H1 (cell line): ENCODE measurements at regions not wholly inside any gene's neighbourhood (a gene's known extent, or its start where the extent isn't known, plus 50 kb on each side); places are given as distances from the start of the nearest gene placed in this dataset.

Experiments
- CTCF ChIA-PET: fragments of 300-600 bp; sonication (Branson Sonifier 250); formaldehyde crosslinking; loops from one replicate; lab custom pipeline; 2021; ENCODE audit not compliant: partially characterized antibody; lab: Charles Lee
- POLR2A ChIA-PET: fragments of 300-600 bp; sonication (Branson Sonifier 250); formaldehyde crosslinking; loops from one replicate; lab custom pipeline; 2021; ENCODE audit warnings: inconsistent platforms; ENCODE audit not compliant: partially characterized antibody; lab: Charles Lee
- DNase-seq, 2 experiments: peaks; one replicate each; pipeline versions ENCODE4 v3.0.0 to v3.0.0-alpha.2; 2010 to 2022; ENCODE audit warnings: low spot score in 2 of 2, low read depth in 1 of 2, mixed read lengths in 1 of 2
- FAIRE-seq: peaks from 2 replicates; lab custom pipeline; 2011; peaks lifted over from hg19 to GRCh38; lab: Jason Lieb, UNC
- H2AFZ ChIP-seq: 2 replicates; pipeline ENCODE4 v1.8.1; 2012; ENCODE audit warnings: low read length, inconsistent platforms
- H2AK5ac ChIP-seq: 2 replicates; pipeline ENCODE4 v1.6.1; 2013; ENCODE audit warnings: low read depth, low read length
- H2BK120ac ChIP-seq: replicated peaks from 2 replicates; pipeline ENCODE3; 2013; ENCODE audit warnings: low read depth, low read length, inconsistent platforms
- H2BK12ac ChIP-seq: 2 replicates; pipeline ENCODE4 v1.6.1; 2013; ENCODE audit warnings: low read depth, low read length
- H2BK15ac ChIP-seq: 2 replicates; pipeline ENCODE4 v1.6.1; 2013; ENCODE audit warnings: low read length
- H2BK20ac ChIP-seq: 2 replicates; pipeline ENCODE4 v1.6.1; 2013; ENCODE audit warnings: low read length
- H2BK5ac ChIP-seq: 2 replicates; pipeline ENCODE4 v1.6.1; 2013; ENCODE audit warnings: low read depth, low read length
- H3K14ac ChIP-seq: 2 replicates; pipeline ENCODE4 v1.6.1; 2013; ENCODE audit warnings: inconsistent platforms; ENCODE audit not compliant: insufficient read length
- H3K18ac ChIP-seq: 2 replicates; pipeline ENCODE4 v1.6.1; 2013; ENCODE audit warnings: low read length; ENCODE audit errors: extremely low read depth
- H3K23ac ChIP-seq: 2 replicates; pipeline ENCODE4 v1.6.1; 2013; ENCODE audit warnings: inconsistent platforms; ENCODE audit not compliant: insufficient read length
- H3K23me2 ChIP-seq: 2 replicates; pipeline ENCODE4 v1.6.1; 2013; ENCODE audit warnings: low read depth, low read length
- H3K27ac ChIP-seq: 2 replicates; pipeline ENCODE4 v1.6.1; 2011; ENCODE audit warnings: low read depth, low read length, inconsistent platforms
- H3K27me3 ChIP-seq, 4 experiments: replicated peaks in 1 of 4; 1 replicate in 1 of 4; 2 replicates in 3 of 4; pipeline versions ENCODE4 v1.6.1 to v1.8.1; 2011 to 2013; ENCODE audit warnings: low read length in 3 of 4, mild to moderate bottlenecking in 3 of 4, inconsistent platforms in 2 of 4, mixed read lengths in 2 of 4, moderate library complexity in 1 of 4; ENCODE audit not compliant: control insufficient read depth in 3 of 4, insufficient read depth in 3 of 4; ENCODE audit errors: extremely low read depth in 1 of 4
- H3K36me3 ChIP-seq, 4 experiments: 2 replicates each; pipeline versions ENCODE4 v1.6.1 to v1.8.1; 2011 to 2013; ENCODE audit warnings: mild to moderate bottlenecking in 4 of 4, low read length in 3 of 4, moderate library complexity in 2 of 4, control low read depth in 1 of 4, inconsistent platforms in 1 of 4; ENCODE audit not compliant: insufficient read depth in 4 of 4, control insufficient read depth in 2 of 4
- H3K4ac ChIP-seq: replicated peaks from 2 replicates; pipeline ENCODE3; 2013; ENCODE audit warnings: low read length, low read depth, mixed read lengths, inconsistent platforms; ENCODE audit not compliant: insufficient read length
- H3K4me1 ChIP-seq, 4 experiments: replicated peaks in 1 of 4; 1 replicate in 1 of 4; 2 replicates in 3 of 4; pipeline versions ENCODE4 v1.6.1 to v1.8.1; 2011 to 2013; ENCODE audit warnings: low read length in 3 of 4, inconsistent platforms in 2 of 4, mixed read lengths in 1 of 4; ENCODE audit not compliant: insufficient read depth in 4 of 4, control insufficient read depth in 3 of 4
- H3K4me2 ChIP-seq, 2 experiments: 2 replicates each; pipeline versions ENCODE4 v1.6.1 to v1.8.1; 2011 to 2013; ENCODE audit warnings: low read depth in 2 of 2, low read length in 2 of 2, control low read depth in 1 of 2, inconsistent platforms in 1 of 2, mild to moderate bottlenecking in 1 of 2; ENCODE audit not compliant: insufficient read depth in 1 of 2
- H3K4me3 ChIP-seq, 4 experiments: fragments of 200-600, 300-600 bp in 1 of 4; sonication (generic), shearing (Covaris generic), sonication (Bioruptor Twin) in 1 of 4; 2 replicates each; pipeline versions ENCODE4 v1.5.1 to v1.8.1; 2011 to 2016; ENCODE audit warnings: low read length in 4 of 4, low read depth in 3 of 4, control low read depth in 2 of 4, inconsistent platforms in 2 of 4, mild to moderate bottlenecking in 2 of 4, mixed read lengths in 1 of 4, moderate library complexity in 1 of 4; ENCODE audit not compliant: insufficient read depth in 2 of 4; ENCODE audit errors: extremely low read depth in 1 of 4
- H3K56ac ChIP-seq: replicated peaks from 2 replicates; pipeline ENCODE3; 2013; ENCODE audit warnings: low read depth, mild to moderate bottlenecking, mixed read lengths, low read length, inconsistent platforms; ENCODE audit not compliant: insufficient read length
- H3K79me1 ChIP-seq: 2 replicates; pipeline ENCODE4 v1.6.1; 2013; ENCODE audit warnings: low read depth, low read length, control low read depth
- H3K79me2 ChIP-seq, 2 experiments: 2 replicates each; pipeline versions ENCODE4 v1.6.1 to v1.8.1; 2012 to 2013; ENCODE audit warnings: low read length in 2 of 2, mild to moderate bottlenecking in 2 of 2, inconsistent platforms in 1 of 2; ENCODE audit not compliant: insufficient read depth in 2 of 2, control insufficient read depth in 1 of 2
- H3K9ac ChIP-seq, 4 experiments: replicated peaks in 1 of 4; 1 replicate in 1 of 4; 2 replicates in 3 of 4; pipeline versions ENCODE4 v1.6.1 to v1.8.1; 2011 to 2013; ENCODE audit warnings: low read depth in 3 of 4, low read length in 3 of 4, control low read depth in 2 of 4, mild to moderate bottlenecking in 2 of 4, moderate library complexity in 2 of 4, inconsistent platforms in 1 of 4; ENCODE audit errors: extremely low read depth in 1 of 4
- H3K9me3 ChIP-seq, 2 experiments: 2 replicates each; pipeline versions ENCODE4 v1.6.1 to v1.8.1; 2012 to 2013; ENCODE audit warnings: mild to moderate bottlenecking in 2 of 2, moderate library complexity in 2 of 2, control low read depth in 1 of 2, inconsistent platforms in 1 of 2, low read depth in 1 of 2, low read length in 1 of 2, mixed read lengths in 1 of 2; ENCODE audit not compliant: insufficient read depth in 2 of 2
- H4K20me1 ChIP-seq, 2 experiments: replicated peaks in 1 of 2; 2 replicates each; pipeline versions ENCODE3 to v1.8.1; 2011 to 2013; ENCODE audit warnings: inconsistent platforms in 2 of 2, low read length in 2 of 2, mild to moderate bottlenecking in 1 of 2; ENCODE audit not compliant: insufficient read depth in 2 of 2, control insufficient read depth in 1 of 2
- H4K5ac ChIP-seq: 2 replicates; pipeline ENCODE4 v1.6.1; 2013; ENCODE audit warnings: low read length, low read depth, mixed read lengths, inconsistent platforms; ENCODE audit not compliant: insufficient read length
- H4K8ac ChIP-seq: 2 replicates; pipeline ENCODE4 v1.8.0; 2013; ENCODE audit warnings: mild to moderate bottlenecking, moderate library complexity, low read length, inconsistent platforms; ENCODE audit not compliant: insufficient read depth; ENCODE audit errors: extremely low read depth
- H4K91ac ChIP-seq: replicated peaks from 2 replicates; pipeline ENCODE3; 2013; ENCODE audit warnings: low read length, mixed read lengths, inconsistent platforms; ENCODE audit not compliant: insufficient read length
- BACH1 ChIP-seq: IDR thresholded peaks from 2 replicates; pipeline ENCODE4 v1.6.1; 2012; ENCODE audit warnings: low read length, improper control_type of control experiment
- EP300 ChIP-seq, 2 experiments: IDR thresholded peaks; 1 replicate in 1 of 2; 2 replicates in 1 of 2; pipeline ENCODE4 v1.6.1; 2011 to 2012; ENCODE audit warnings: low read depth in 2 of 2, low read length in 2 of 2, mild to moderate bottlenecking in 2 of 2, borderline replicate concordance in 1 of 2, inconsistent platforms in 1 of 2, moderate library complexity in 1 of 2
- MAFK ChIP-seq: IDR thresholded peaks from 2 replicates; pipeline ENCODE4 v1.6.1; 2012; ENCODE audit warnings: low read depth, mild to moderate bottlenecking, improper control_type of control experiment, low read length
- SP4 ChIP-seq: IDR thresholded peaks from 2 replicates; pipeline ENCODE4 v1.6.1; 2012; ENCODE audit warnings: low read length, inconsistent platforms
- WGBS, 2 experiments: shearing (Covaris generic) in 1 of 2; methylation state at CpG; one replicate each; pipeline versions ENCODE4 v1.1.6 to v1.1.7; 2013 to 2015; ENCODE audit warnings: low lambda C conversion rate in 2 of 2, mixed read lengths in 2 of 2, inconsistent platforms in 1 of 2, low coverage in 1 of 2, missing lambda C conversion rate in 1 of 2; ENCODE audit not compliant: insufficient replicate concordance in 2 of 2, insufficient coverage in 1 of 2, insufficient read length in 1 of 2; ENCODE audit errors: extremely low coverage in 1 of 2, missing lambda C conversion rate in 1 of 2; 5-methylcytosine and 5-hydroxymethylcytosine counted together
- TF ChIP-seq, protein P1 (sequence below): IDR thresholded peaks from 2 replicates; pipeline ENCODE4 v1.6.1; 2012; ENCODE audit warnings: inconsistent platforms

DNA sequence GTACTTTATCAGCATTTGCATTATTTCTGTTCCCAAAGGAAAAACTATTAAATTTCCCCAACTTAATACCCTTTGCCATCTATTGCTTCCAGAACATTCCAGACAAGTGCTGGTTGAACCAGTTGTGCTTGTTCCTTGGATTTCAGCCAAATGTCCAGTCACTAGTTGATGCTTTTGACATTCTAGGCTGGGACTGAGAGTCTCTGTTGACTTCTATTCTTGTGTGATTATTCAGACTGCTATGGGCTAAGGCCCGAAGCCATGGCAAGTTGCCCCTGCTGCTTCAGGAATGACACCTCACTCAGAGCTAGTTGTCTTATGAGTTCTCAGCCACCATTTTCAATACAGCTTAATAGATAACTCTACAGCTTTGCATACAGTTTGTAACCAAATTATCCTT lies 458.1 kb upstream of the ARGLU1 start:
- no peak overlapping the region for H2AK5ac ChIP-seq
- H2AFZ ChIP-seq = no peak overlapping the region
- no peak overlapping the region for H3K4me3 ChIP-seq
- H3K9me3 ChIP-seq = no peaks in the 10 kb centered on the region
- no peaks in the 10 kb centered on the region for H4K20me1 ChIP-seq
- ChIA-PET CTCF (no interaction called here), POLR2A (no interaction called here)
- no peak for FAIRE-seq
- no peaks in the 10 kb centered on the region for H3K79me1 ChIP-seq
- no peaks in the 10 kb centered on the region for H3K27me3 ChIP-seq
- no peak overlapping the region for H3K4ac ChIP-seq
- no peak overlapping the region for H3K27ac ChIP-seq
- no peak overlapping the region for H2BK15ac ChIP-seq
- no peak overlapping the region for H3K9ac ChIP-seq
- no peak overlapping the region for H3K56ac ChIP-seq
- H3K36me3 ChIP-seq = no peaks in the 10 kb centered on the region
- no peak overlapping the region for H2BK120ac ChIP-seq
- DNase-seq = no peak
- no peak overlapping the region for H4K5ac ChIP-seq
- H4K91ac ChIP-seq = no peak overlapping the region
- H3K23me2 ChIP-seq = no peaks in the 10 kb centered on the region
- no peak overlapping the region for H2BK20ac ChIP-seq
- WGBS, 2 experiments = 100% methylated on average over 1 of the region's 1 CpG; no CpG with 5 or more reads in 1 of the 2 experiments
- H4K8ac ChIP-seq = no peak overlapping the region
- no peak overlapping the region for H3K18ac ChIP-seq
- TF ChIP-seq MAFK (no peak), SP4 (no peak), BACH1 (no peak), EP300 (IDR thresholded peaks at IDR 0.05; ENCODE audit: borderline replicate concordance in 1 of 2, low read depth in 2 of 2, low read length in 2 of 2) (no peak)
- TF ChIP-seq, protein P1, sequence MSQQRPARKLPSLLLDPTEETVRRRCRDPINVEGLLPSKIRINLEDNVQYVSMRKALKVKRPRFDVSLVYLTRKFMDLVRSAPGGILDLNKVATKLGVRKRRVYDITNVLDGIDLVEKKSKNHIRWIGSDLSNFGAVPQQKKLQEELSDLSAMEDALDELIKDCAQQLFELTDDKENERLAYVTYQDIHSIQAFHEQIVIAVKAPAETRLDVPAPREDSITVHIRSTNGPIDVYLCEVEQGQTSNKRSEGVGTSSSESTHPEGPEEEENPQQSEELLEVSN = no peak
- H3K4me1 ChIP-seq = no peaks in the 10 kb centered on the region
- no peak overlapping the region for H2BK12ac ChIP-seq
- H2BK5ac ChIP-seq = no peak overlapping the region
- H3K23ac ChIP-seq = no peak overlapping the region
- H3K79me2 ChIP-seq = no peaks in the 10 kb centered on the region
- H3K4me2 ChIP-seq = no peak overlapping the region
- H3K14ac ChIP-seq = no peak overlapping the region
